IPS-20b (cell line): ENCODE measurements at regions not wholly inside any gene's neighbourhood (a gene's known extent, or its start where the extent isn't known, plus 50 kb on each side); places are given as distances from the start of the nearest gene placed in this dataset.

Experiments used
- H3K27ac ChIP-seq: one replicate; pipeline ENCODE4 v1.5.1; 2013; ENCODE audit warnings: low read length
- H3K27me3 ChIP-seq: 2 replicates; pipeline ENCODE4 v1.6.1; 2013; ENCODE audit warnings: mild to moderate bottlenecking, low read length, inconsistent platforms; ENCODE audit not compliant: insufficient read depth
- H3K36me3 ChIP-seq: 2 replicates; pipeline ENCODE4 v1.6.1; 2013; ENCODE audit warnings: low read depth, mild to moderate bottlenecking, inconsistent platforms, low read length, moderate library complexity; ENCODE audit not compliant: insufficient read depth
- H3K4me1 ChIP-seq: 2 replicates; pipeline ENCODE4 v1.6.1; 2013; ENCODE audit warnings: mild to moderate bottlenecking, control low read depth, inconsistent platforms, low read length, moderate library complexity; ENCODE audit not compliant: insufficient read depth
- H3K4me3 ChIP-seq: 2 replicates; pipeline ENCODE4 v1.5.1; 2013; ENCODE audit warnings: mild to moderate bottlenecking, low read length, inconsistent platforms
- H3K9ac ChIP-seq: 2 replicates; pipeline ENCODE4 v1.6.1; 2013; ENCODE audit warnings: low read depth, mild to moderate bottlenecking, inconsistent platforms, low read length, moderate library complexity
- H3K9me3 ChIP-seq: 2 replicates; pipeline ENCODE4 v1.6.1; 2013; ENCODE audit warnings: mild to moderate bottlenecking, low read depth, low read length, inconsistent platforms; ENCODE audit not compliant: insufficient read depth

- Histone ChIP-seq H3K4me3 (no peak overlapping the region), H3K36me3 (no peaks in the 10 kb centered on the region), H3K27ac (no peak overlapping the region), H3K9me3 (no peaks in the 10 kb centered on the region), H3K4me1 (no peaks in the 10 kb centered on the region), H3K27me3 (no peaks in the 10 kb centered on the region), H3K9ac (no peak overlapping the region)
Observed at GRCh38 chrX:40446921-40447320, 133.8 kb upstream of the ATP6AP2 start.

- Histone ChIP-seq H3K9ac (no peak overlapping the region), H3K9me3 (no peaks in the 10 kb centered on the region), H3K4me3 (no peak overlapping the region), H3K4me1 (no peaks in the 10 kb centered on the region), H3K27ac (no peak overlapping the region), H3K36me3 (no peaks in the 10 kb centered on the region), H3K27me3 (no peaks in the 10 kb centered on the region)
Observed at GRCh38 chrX:40445691-40446090, 135.1 kb upstream of the ATP6AP2 start.

- Histone ChIP-seq H3K4me3 (no peak overlapping the region), H3K4me1 (no peaks in the 10 kb centered on the region), H3K27ac (no peak overlapping the region), H3K36me3 (no peaks in the 10 kb centered on the region), H3K27me3 (no peaks in the 10 kb centered on the region), H3K9me3 (no peaks in the 10 kb centered on the region), H3K9ac (no peak overlapping the region)
Observed at GRCh38 chrX:40444798-40445496, 135.8 kb upstream of the ATP6AP2 start.

- Histone ChIP-seq H3K27ac (no peak overlapping the region), H3K27me3 (no peaks in the 10 kb centered on the region), H3K4me1 (no peaks in the 10 kb centered on the region), H3K4me3 (no peak overlapping the region), H3K9me3 (no peaks in the 10 kb centered on the region), H3K36me3 (no peaks in the 10 kb centered on the region), H3K9ac (no peak overlapping the region)
Observed at GRCh38 chrX:40444133-40444532, 136.6 kb upstream of the ATP6AP2 start.

GRCh38 chrX:40440866-40441265, 139.9 kb upstream of the ATP6AP2 start:
- no peak overlapping the region for H3K27ac ChIP-seq
- no peak overlapping the region for H3K9ac ChIP-seq
- H3K4me3 ChIP-seq, result no peak overlapping the region
- H3K27me3 ChIP-seq, result no peaks in the 10 kb centered on the region
- H3K36me3 ChIP-seq, result no peaks in the 10 kb centered on the region
- no peaks in the 10 kb centered on the region for H3K4me1 ChIP-seq
- H3K9me3 ChIP-seq, result no peaks in the 10 kb centered on the region

GRCh38 chrX:40439625-40440532, 140.9 kb upstream of the ATP6AP2 start:
- Histone ChIP-seq H3K27me3 (no peaks in the 10 kb centered on the region), H3K9me3 (no peaks in the 10 kb centered on the region), H3K4me3 (no peak overlapping the region), H3K36me3 (no peaks in the 10 kb centered on the region), H3K9ac (no peak overlapping the region), H3K4me1 (peaks cover 7% of the 10 kb centered on the region; the same call in 1 of the 2 replicates), H3K27ac (no peak overlapping the region)

GRCh38 chrX:40437348-40437747, 143.4 kb upstream of the ATP6AP2 start:
- Histone ChIP-seq H3K27ac (no peak overlapping the region), H3K4me1 (peaks cover 11% of the 10 kb centered on the region; the same call in 1 of the 2 replicates), H3K36me3 (no peaks in the 10 kb centered on the region), H3K4me3 (no peak overlapping the region), H3K27me3 (no peaks in the 10 kb centered on the region), H3K9ac (no peak overlapping the region), H3K9me3 (no peaks in the 10 kb centered on the region)

GRCh38 chrX:40434947-40435346, 145.8 kb upstream of the ATP6AP2 start:
- Histone ChIP-seq H3K27ac (no peak overlapping the region), H3K9me3 (no peaks in the 10 kb centered on the region; the same call in 1 of the 2 replicates), H3K9ac (peak overlapping the region; percentile 48; the same call in 1 of the 2 replicates), H3K4me3 (no peak overlapping the region), H3K4me1 (peaks cover 11% of the 10 kb centered on the region; the same call in 1 of the 2 replicates), H3K36me3 (no peaks in the 10 kb centered on the region), H3K27me3 (no peaks in the 10 kb centered on the region)

- Histone ChIP-seq H3K27ac (no peak overlapping the region), H3K9ac (peak overlapping the region; percentile 48; the same call in 1 of the 2 replicates), H3K27me3 (no peaks in the 10 kb centered on the region), H3K4me3 (no peak overlapping the region), H3K4me1 (peaks cover 11% of the 10 kb centered on the region; the same call in 1 of the 2 replicates), H3K9me3 (no peaks in the 10 kb centered on the region; the same call in 1 of the 2 replicates), H3K36me3 (no peaks in the 10 kb centered on the region)
Observed at GRCh38 chrX:40434443-40434842, 146.3 kb upstream of the ATP6AP2 start.

- Histone ChIP-seq H3K9ac (no peak overlapping the region), H3K4me1 (peaks cover 11% of the 10 kb centered on the region; the same call in 1 of the 2 replicates), H3K9me3 (no peaks in the 10 kb centered on the region; the same call in 1 of the 2 replicates), H3K27ac (no peak overlapping the region), H3K4me3 (no peak overlapping the region), H3K36me3 (no peaks in the 10 kb centered on the region), H3K27me3 (no peaks in the 10 kb centered on the region)
Observed at GRCh38 chrX:40433160-40433559, 147.6 kb upstream of the ATP6AP2 start.

GRCh38 chrX:40424259-40424658, 156.5 kb upstream of the ATP6AP2 start:
- H3K9me3 ChIP-seq, result peaks cover 5% of the 10 kb centered on the region; the same call in 1 of the 2 replicates
- H3K4me3 ChIP-seq, result no peak overlapping the region
- no peak overlapping the region for H3K9ac ChIP-seq
- H3K27me3 ChIP-seq, result no peaks in the 10 kb centered on the region
- H3K36me3 ChIP-seq, result no peaks in the 10 kb centered on the region
- no peak overlapping the region for H3K27ac ChIP-seq
- H3K4me1 ChIP-seq, result no peaks in the 10 kb centered on the region
